PC-3 (cell line): ENCODE measurements at regions not wholly inside any gene's neighbourhood (a gene's known extent, or its start where the extent isn't known, plus 50 kb on each side); places are given as distances from the start of the nearest gene placed in this dataset.
A peak's percentile ranks its signal among the peaks of the same experiment; 100 is the strongest.

Experiments
- ATAC-seq: fragments of 200-7000 bp; cut with Tn5 transposase; 2 replicates; pipeline ENCODE4 v1.9.1; 2020; ENCODE audit warnings: mild to moderate bottlenecking, moderate library complexity
- BruUV-seq: library from RNA; stranded (reverse); fragments of 400-500 nt; replicated peaks from 2 replicates; lab custom pipeline; 2021; lab: Mats Ljungman, UMichigan
- CTCF ChIA-PET: fragments of 300-600 bp; sonication (Branson Sonifier 250); formaldehyde crosslinking; loops from one replicate; lab custom pipeline; 2022; ENCODE audit warnings: antibody characterized with exemption; lab: Charles Lee
- POLR2A ChIA-PET: fragments of 300-600 bp; sonication (Branson Sonifier 250); formaldehyde crosslinking; loops from one replicate; lab custom pipeline; 2022; ENCODE audit warnings: antibody characterized with exemption; ENCODE audit not compliant: unreplicated experiment; lab: Charles Lee
- DNase-seq: peaks from one replicate; pipeline ENCODE4 v3.0.0-alpha.2; 2015
- H2AFZ ChIP-seq: fragments of 300-600 bp; sonication (generic); 2 replicates; pipeline ENCODE4 v1.6.0; 2016; ENCODE audit warnings: antibody characterized with exemption, low read length
- H3F3A ChIP-seq: fragments of 300-600 bp; sonication (generic); one replicate; pipeline ENCODE4 v1.6.0; 2017; ENCODE audit warnings: antibody characterized with exemption, low read length, control low read depth, mild to moderate bottlenecking; ENCODE audit not compliant: unreplicated experiment
- H3K27ac ChIP-seq: fragments of 300-600 bp; sonication (generic); 2 replicates; pipeline ENCODE4 v1.5.1; 2016; ENCODE audit warnings: mild to moderate bottlenecking, low read length
- H3K27me3 ChIP-seq: fragments of 300-600 bp; sonication (generic); 2 replicates; pipeline ENCODE4 v1.6.1; 2016; ENCODE audit warnings: low read length, mixed read lengths
- H3K36me3 ChIP-seq: fragments of 300-600 bp; sonication (generic); 2 replicates; pipeline ENCODE4 v1.6.1; 2016; ENCODE audit warnings: low read depth, mixed run types, low read length, mixed read lengths
- H3K4me1 ChIP-seq: fragments of 300-600 bp; sonication (generic); 2 replicates; pipeline ENCODE4 v1.5.1; 2016; ENCODE audit warnings: low read length; ENCODE audit not compliant: insufficient read depth
- H3K4me2 ChIP-seq: fragments of 300-600 bp; sonication (generic); 2 replicates; pipeline ENCODE4 v1.6.0; 2016; ENCODE audit warnings: low read length
- H3K4me3 ChIP-seq: fragments of 300-600 bp; sonication (generic); 2 replicates; pipeline ENCODE4 v1.5.1; 2016; ENCODE audit warnings: mild to moderate bottlenecking, low read length, mixed read lengths
- H3K79me2 ChIP-seq: fragments of 300-600 bp; sonication (generic); 2 replicates; pipeline ENCODE4 v1.6.1; 2017; ENCODE audit warnings: low read length, mixed read lengths
- H3K9ac ChIP-seq: fragments of 300-600 bp; sonication (generic); 2 replicates; pipeline ENCODE4 v1.6.0; 2016; ENCODE audit warnings: mild to moderate bottlenecking, low read length
- H3K9me2 ChIP-seq: fragments of 300-600 bp; sonication (generic); replicated peaks from 2 replicates; pipeline ENCODE4 v1.6.1; 2016; ENCODE audit warnings: mixed run types, low read length, mixed read lengths
- H3K9me3 ChIP-seq: fragments of 300-600 bp; sonication (generic); 2 replicates; pipeline ENCODE4 v1.6.1; 2016; ENCODE audit warnings: low read length, mixed read lengths
- H4K20me1 ChIP-seq: fragments of 300-600 bp; sonication (generic); 2 replicates; pipeline ENCODE4 v1.6.1; 2016; ENCODE audit warnings: low read length, mixed read lengths
- CTCF ChIP-seq: fragments of 300-600 bp; sonication (generic); conservative IDR thresholded peaks from 2 replicates; pipeline ENCODE4 v1.5.1; 2017; ENCODE audit warnings: antibody characterized with exemption, low read depth, mild to moderate bottlenecking, low read length
- EZH2 ChIP-seq: fragments of 300-600 bp; sonication (generic); IDR thresholded peaks from one replicate; pipeline ENCODE4 v1.6.1; 2017; ENCODE audit warnings: antibody characterized with exemption, mild to moderate bottlenecking, low read length; ENCODE audit not compliant: unreplicated experiment
- EZH2phosphoT487 ChIP-seq: fragments of 300-600 bp; sonication (generic); IDR thresholded peaks from 2 replicates; pipeline ENCODE4 v1.6.1; 2018; ENCODE audit warnings: mild to moderate bottlenecking, antibody characterized with exemption, low read length, borderline replicate concordance
- intact Hi-C: fragments of 100-400 bp; cut with micrococcal nuclease; formaldehyde crosslinking; loops from 2 replicates; pipeline ENCODE4 v1.9.0; 2023

- H3K4me2 ChIP-seq, result no peak overlapping the region
- no peak for ATAC-seq
- no peak overlapping the region for H3K9ac ChIP-seq
- no peaks in the 10 kb centered on the region for H3K9me2 ChIP-seq
- peaks cover 17% of the 10 kb centered on the region for H3K4me1 ChIP-seq
- ChIA-PET CTCF (no interaction called here), POLR2A (no interaction called here)
- no peak overlapping the region for H3K27ac ChIP-seq
- TF ChIP-seq EZH2 (no peak), CTCF (no peak), EZH2phosphoT487 (no peak)
- H3F3A ChIP-seq, result no peaks in the 10 kb centered on the region
- no peaks in the 10 kb centered on the region for H4K20me1 ChIP-seq
- H3K36me3 ChIP-seq, result no peaks in the 10 kb centered on the region
- intact Hi-C loops, result no loop called here
- no peaks in the 10 kb centered on the region for H3K9me3 ChIP-seq
- H2AFZ ChIP-seq, result no peak overlapping the region
- DNase-seq, result no peak
- no peaks in the 10 kb centered on the region for H3K79me2 ChIP-seq
- peaks cover 60% of the 10 kb centered on the region for H3K27me3 ChIP-seq
- BruUV-seq, result no TSS peak
- no peak overlapping the region for H3K4me3 ChIP-seq
Observed at GRCh38 chr2:239760596-239760995, 264.5 kb downstream of the NDUFA10 start.

GRCh38 chr2:239758279-239758877 is 266.8 kb downstream of the NDUFA10 start:
- BruUV-seq, result no TSS peak
- H3F3A ChIP-seq, result no peaks in the 10 kb centered on the region
- no peak overlapping the region for H3K9ac ChIP-seq
- peaks cover 41% of the 10 kb centered on the region for H3K27me3 ChIP-seq
- H3K36me3 ChIP-seq, result no peaks in the 10 kb centered on the region
- no peaks in the 10 kb centered on the region for H4K20me1 ChIP-seq
- intact Hi-C loops, result no loop called here
- H2AFZ ChIP-seq, result peak overlapping the region; percentile 41; the same call in 1 of the 2 replicates
- H3K4me3 ChIP-seq, result peak overlapping the region; percentile 42; the same call in 1 of the 2 replicates
- H3K4me1 ChIP-seq, result peaks cover 17% of the 10 kb centered on the region
- no peaks in the 10 kb centered on the region for H3K9me2 ChIP-seq
- H3K4me2 ChIP-seq, result peak overlapping the region; percentile 70
- peak; percentile 74 for DNase-seq
- H3K79me2 ChIP-seq, result no peaks in the 10 kb centered on the region
- no peaks in the 10 kb centered on the region for H3K9me3 ChIP-seq
- peak overlapping the region; percentile 56 for H3K27ac ChIP-seq
- CTCF ChIA-PET, result no interaction called here
- TF ChIP-seq EZH2 (no peak), EZH2phosphoT487 (no peak), CTCF (no peak)
- ATAC-seq, result peak; percentile 92
- POLR2A ChIA-PET, result no interaction called here
